GM21526 (cell line): ENCODE measurements at regions not wholly inside any gene's neighbourhood (a gene's known extent, or its start where the extent isn't known, plus 50 kb on each side); places are given as distances from the start of the nearest gene placed in this dataset.

Experiments
- ATAC-seq: cut with Tn5 transposase; IDR thresholded peaks from one replicate; pipeline ENCODE4 v1.9.1; 2021; ENCODE audit warnings: moderate library complexity; ENCODE audit not compliant: unreplicated experiment, low FRiP score

DNA sequence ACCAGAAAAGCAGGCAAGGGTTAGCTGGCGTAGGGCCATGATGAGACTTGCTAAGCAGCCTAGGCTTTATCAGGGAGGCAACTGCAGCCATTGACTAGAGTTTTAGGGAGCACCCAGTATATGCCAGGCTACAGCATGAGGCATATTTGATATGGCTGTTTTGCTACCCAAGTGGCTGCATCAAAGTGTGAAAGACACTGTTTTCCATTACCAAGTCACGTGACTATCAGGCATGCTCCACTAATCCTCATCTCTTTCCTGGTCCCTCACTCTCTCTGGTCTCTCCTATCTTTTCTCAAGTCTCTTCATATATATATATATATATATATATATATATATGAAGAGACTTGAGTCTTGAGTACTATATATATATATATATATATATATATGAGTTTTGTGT is 206.7 kb upstream of the POU3F1 start:
- ATAC-seq = no peak

DNA sequence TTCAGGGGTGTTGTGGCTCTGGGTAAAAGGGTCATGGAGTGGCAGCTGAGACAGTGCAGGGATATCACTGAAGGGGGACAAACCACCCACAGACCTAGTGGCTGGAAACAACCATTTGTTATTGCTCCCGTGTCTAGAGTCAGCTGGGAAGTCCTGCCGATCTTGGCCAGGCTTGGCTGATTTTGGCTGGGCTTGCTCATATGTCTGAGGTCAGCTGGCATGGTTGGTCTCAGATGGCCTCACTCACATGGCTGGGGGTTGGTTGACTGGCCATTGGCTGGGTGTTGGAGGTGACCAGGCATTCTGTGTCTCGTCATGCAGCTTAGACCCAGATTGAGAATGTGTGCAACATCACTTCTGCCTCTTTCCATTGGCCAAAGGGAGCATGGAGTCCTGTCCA is 203.8 kb upstream of the POU3F1 start:
- ATAC-seq = no peak

- ATAC-seq = no peak
Measured at GRCh38 chr1:38249001-38249400, 202.4 kb upstream of the POU3F1 start.

- ATAC-seq = no peak
Measured at GRCh38 chr1:38246955-38247952, 200.7 kb upstream of the POU3F1 start.

DNA sequence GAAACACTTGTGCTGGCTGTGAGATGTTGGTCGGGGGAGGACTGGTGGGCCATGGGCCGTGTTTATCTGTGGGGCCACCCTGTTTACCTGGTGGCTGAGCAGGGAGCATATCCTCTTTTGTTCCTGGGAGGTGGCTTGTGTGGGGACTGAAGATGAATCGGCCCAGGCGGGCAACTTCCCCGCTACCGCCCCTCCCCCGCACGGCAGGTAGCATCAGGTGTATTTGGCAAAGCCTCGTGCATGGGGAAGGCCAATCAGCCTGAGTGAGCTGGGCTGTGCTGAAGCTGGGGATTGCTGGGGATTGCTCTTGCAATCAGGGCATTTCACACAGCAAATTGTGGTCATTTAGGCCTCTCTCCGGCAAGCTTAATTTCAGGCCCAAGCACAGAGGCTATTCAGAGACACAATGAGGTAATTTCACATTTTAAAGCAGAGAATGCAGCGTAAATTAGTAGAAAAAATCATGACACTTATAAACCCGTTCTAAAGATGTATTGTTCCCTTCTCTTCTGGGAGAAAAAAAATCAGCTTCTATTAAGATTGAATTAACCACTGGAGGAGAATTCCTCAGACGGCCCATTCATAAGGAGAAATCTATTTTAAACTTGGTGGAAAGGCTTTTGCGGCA is 197.7 kb upstream of the POU3F1 start:
- no peak for ATAC-seq

GRCh38 chr1:38243106-38243505 is 196.5 kb upstream of the POU3F1 start:
- ATAC-seq = no peak

DNA sequence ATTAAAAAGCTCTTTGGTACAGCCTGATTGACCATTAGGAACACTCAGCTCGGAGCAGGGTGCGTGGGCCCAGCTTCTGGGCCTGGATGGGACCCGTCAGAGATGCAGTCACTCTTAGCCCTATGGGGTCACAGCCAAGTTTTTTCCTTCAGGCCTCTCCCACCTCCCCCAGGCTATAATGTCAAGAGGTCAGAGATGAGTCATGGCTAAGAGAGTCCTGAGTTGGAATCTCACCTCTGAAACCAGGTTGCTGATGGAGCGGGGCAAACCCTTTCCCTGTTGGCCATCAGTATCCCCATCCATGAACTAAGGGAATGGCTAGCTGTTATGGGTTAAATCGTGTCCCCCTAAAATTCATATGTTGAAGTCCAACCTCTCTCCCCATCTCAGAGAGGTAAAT is 195.9 kb upstream of the POU3F1 start:
- no peak for ATAC-seq

DNA sequence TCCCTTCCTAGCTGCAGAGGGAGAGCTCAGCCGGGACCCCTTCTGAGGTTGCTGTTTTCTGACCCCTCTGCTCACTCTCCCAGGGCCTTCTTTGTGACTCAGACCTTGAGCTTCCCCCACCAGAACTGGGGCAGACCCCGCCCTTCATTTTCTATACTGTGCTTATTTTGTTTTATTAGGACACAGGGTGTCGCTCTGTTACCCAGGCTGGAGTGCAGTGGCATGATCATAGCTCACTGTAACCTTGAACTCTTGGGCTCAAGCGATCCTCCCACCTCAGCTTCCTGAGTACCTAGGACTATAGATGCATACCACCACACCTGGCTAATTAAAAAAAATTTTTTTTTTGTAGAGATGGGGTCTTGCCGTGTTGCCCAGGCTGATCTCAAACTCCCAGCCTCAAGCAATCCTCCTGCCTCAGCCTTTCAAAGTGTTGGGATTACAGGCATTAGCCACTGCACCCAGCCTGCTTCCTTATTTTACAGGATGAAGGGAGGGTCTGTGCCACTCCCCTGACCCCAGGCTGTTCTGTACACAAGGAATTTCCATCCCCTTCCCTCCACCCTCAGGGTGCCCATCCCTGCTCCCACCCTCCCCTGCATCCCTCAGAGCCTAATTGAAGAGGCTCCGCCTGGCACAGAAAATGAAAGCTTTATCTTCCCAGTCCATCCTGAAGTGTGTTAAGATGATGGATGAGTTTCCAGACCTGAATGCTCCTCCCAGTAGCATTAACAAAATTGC is 195.2 kb upstream of the POU3F1 start:
- ATAC-seq = no peak

- no peak for ATAC-seq
Measured at GRCh38 chr1:38240618-38241017, 194.0 kb upstream of the POU3F1 start.

GRCh38 chr1:38239258-38239835 is 192.8 kb upstream of the POU3F1 start:
- no peak for ATAC-seq

DNA sequence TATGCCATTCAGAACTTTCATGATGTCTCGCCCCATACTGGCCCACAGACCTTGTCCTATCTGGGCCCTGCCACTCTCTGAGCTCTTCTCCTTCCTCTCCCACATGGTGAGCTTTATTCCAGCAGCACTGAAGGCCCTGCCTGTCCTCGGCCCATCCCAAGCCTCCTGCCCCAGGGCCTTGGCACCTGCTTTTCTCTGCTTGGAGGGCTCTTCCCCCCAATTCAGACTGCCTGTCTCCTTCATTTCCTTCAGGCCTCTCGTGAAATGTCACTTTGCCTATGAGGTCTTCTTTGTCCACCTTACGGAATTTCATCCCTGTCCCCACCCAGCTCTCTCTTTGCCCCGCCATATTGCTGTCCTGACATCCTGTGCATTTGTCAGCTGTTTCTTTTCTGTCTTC is 191.7 kb upstream of the POU3F1 start:
- no peak for ATAC-seq

DNA sequence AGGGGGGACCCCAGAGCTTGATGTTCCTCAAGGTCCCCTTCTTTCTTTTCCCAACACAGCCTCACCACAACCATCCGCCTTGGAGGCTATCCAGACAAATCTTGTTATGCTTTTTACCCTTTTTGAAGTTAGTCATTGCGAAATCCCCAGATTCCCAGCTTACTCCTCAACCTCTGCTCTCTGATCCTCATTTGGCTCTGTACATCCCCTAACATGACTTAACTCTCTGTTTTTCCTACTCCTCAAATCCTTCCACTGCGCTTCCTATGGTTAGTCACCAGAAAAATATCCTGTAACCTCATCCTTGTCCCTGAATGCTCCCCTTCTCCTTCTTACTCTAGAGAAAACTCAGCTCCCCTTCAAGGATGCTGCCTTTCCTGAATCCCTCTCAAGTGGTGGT is 189.1 kb upstream of the POU3F1 start:
- ATAC-seq = no peak

DNA sequence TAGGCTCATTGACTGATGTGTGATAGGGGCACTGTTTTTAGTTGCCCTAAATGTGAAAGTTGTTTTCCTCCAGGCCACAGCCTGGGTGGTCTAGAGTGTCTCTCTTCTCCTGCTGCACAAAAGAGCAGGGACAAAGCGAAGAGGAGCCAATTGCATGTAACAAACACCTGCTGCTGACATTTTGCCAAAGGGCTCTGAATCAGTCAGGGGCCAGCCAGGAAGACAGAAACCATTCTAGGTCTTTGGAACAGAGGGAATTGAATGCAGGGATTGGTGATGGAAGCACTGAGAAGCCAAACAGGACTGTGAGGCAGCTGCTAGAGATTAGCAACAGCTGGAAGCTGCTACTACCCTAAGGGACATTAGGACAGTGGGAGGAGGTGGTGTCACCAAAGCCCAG is 185.3 kb upstream of the POU3F1 start:
- ATAC-seq = no peak

- ATAC-seq = no peak
Measured at GRCh38 chr1:38228718-38229117, 182.1 kb upstream of the POU3F1 start.

DNA sequence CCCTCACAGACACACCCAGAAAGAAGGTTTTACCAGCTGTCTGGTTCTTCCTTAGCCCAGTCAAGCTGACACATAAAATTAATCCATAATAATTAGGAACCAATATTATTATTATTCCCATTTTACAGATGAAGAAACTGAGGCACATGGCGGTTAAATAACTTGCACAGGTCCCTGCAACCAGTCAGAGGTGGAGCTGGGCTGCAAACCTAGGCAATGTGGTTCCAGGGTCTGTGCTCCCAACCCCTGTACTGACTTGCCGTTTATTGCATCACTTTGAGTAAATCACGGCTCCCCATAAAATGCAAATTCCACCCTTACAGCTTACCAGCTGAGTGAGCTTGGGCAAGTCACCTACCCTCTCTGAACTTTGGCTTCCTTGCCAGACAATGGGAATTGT is 179.2 kb upstream of the POU3F1 start:
- no peak for ATAC-seq

GRCh38 chr1:38223391-38223790 is 176.8 kb upstream of the POU3F1 start:
- no peak for ATAC-seq

DNA sequence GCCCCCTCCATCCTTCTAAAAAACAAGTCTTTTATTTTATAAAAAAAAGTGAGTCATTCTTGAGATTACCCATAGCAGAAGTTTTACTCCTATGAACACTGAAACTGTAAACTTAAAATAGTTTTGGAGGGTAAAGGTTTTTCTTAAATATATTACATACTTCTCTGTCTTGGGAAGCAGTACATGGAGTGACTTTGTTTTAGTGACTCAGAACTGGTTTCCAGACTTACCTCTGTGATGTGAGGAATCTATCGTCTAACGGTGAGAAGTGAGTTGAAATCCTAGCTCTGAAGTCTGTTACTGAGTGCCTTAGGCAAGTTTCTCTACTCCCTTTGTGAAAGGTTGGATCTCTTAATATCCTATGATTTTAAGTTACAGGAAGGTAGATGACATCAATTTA is 176.3 kb upstream of the POU3F1 start:
- no peak for ATAC-seq

GRCh38 chr1:38221006-38221649 is 174.5 kb upstream of the POU3F1 start:
- ATAC-seq = no peak

- ATAC-seq = no peak
Measured at GRCh38 chr1:38217316-38217715, 170.7 kb upstream of the POU3F1 start.

GRCh38 chr1:38213646-38214434 is 167.2 kb upstream of the POU3F1 start:
- no peak for ATAC-seq
